ENCODE measurements at regions not wholly inside any gene's neighbourhood (a gene's known extent, or its start where the extent isn't known, plus 50 kb on each side); places are given as distances from the start of the nearest gene placed in this dataset.

GRCh38 chr1:58358346-58358745 is 188.2 kb downstream of the OMA1 start:
- no peak for TF ChIP-seq POLR2A (IDR thresholded peaks at IDR 0.05; ENCODE audit: low read depth, low read length)
- TF ChIP-seq POLR2AphosphoS5 (IDR thresholded peaks at IDR 0.05; ENCODE audit: low read depth, low read length), result no peak
- TF ChIP-seq TAF1 (IDR thresholded peaks at IDR 0.05; ENCODE audit: borderline replicate concordance, low read depth, low read length), result no peak
